ENCODE measurements at regions not wholly inside any gene's neighbourhood (a gene's known extent, or its start where the extent isn't known, plus 50 kb on each side); places are given as distances from the start of the nearest gene placed in this dataset.
"Not testable (repeated sequence)": the region's sequence is repeated elsewhere in the genome, so short reads cannot be mapped to it uniquely, and the experiment has no call there.

GRCh38 chr18:67766930-67767329, 250.4 kb upstream of the DSEL start (continued):
- TF ChIP-seq ZBTB33 (IDR thresholded peaks at IDR 0.05) (no peak), SP1 (IDR thresholded peaks at IDR 0.05) (no peak), ATF3 (IDR thresholded peaks at IDR 0.05) (no peak), JUND (IDR thresholded peaks at IDR 0.05) (no peak), NR2F2 (IDR thresholded peaks at IDR 0.05) (no peak)
- TF ChIP-seq, protein P1, sequence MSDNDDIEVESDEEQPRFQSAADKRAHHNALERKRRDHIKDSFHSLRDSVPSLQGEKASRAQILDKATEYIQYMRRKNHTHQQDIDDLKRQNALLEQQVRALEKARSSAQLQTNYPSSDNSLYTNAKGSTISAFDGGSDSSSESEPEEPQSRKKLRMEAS (IDR thresholded peaks at IDR 0.05) = no peak

DNA sequence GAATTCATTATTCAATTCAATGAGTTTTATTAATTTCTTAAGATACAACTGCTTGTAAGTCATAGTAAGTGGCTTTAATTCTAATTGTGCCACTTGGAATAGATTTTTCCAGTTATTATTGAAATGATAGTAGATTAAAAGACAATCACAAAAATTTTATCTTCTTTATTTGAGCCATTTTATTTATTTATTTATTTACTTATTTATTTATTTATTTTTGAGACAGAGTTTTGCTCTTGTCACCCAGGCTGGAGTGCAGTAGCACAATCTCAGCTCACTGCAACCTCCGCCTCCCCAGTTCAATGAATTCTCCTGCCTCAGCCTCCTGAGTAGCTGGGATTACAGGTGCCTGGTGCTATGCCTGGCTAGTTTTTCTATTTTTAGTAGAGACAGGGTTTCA, 235.7 kb upstream of the DSEL start:
- H3K9ac ChIP-seq (ENCODE audit: low read depth in 1 of 2, low read length in 2 of 2); H3K4me1 ChIP-seq (ENCODE audit: control insufficient read depth in 4 of 4, insufficient read depth in 4 of 4, low read length in 3 of 4); DNase-seq (ENCODE audit: low spot score); H3K27ac ChIP-seq (ENCODE audit: low read depth in 1 of 2, low read length in 2 of 2); H3K36me3 ChIP-seq (ENCODE audit: control insufficient read depth in 4 of 4, insufficient read depth in 3 of 4, low read depth in 1 of 4, low read length in 3 of 4); H3K9me3 ChIP-seq (ENCODE audit: control insufficient read depth in 4 of 4, low read length in 3 of 4); H3K4me3 ChIP-seq (ENCODE audit: low read depth in 1 of 3, low read length in 3 of 3); H3K27me3 ChIP-seq (ENCODE audit: control insufficient read depth in 4 of 4, insufficient read depth in 4 of 4, low read length in 3 of 4): not testable (repeated sequence)
- WGBS = 98% methylated on average over 1 of the region's 1 CpG

DNA sequence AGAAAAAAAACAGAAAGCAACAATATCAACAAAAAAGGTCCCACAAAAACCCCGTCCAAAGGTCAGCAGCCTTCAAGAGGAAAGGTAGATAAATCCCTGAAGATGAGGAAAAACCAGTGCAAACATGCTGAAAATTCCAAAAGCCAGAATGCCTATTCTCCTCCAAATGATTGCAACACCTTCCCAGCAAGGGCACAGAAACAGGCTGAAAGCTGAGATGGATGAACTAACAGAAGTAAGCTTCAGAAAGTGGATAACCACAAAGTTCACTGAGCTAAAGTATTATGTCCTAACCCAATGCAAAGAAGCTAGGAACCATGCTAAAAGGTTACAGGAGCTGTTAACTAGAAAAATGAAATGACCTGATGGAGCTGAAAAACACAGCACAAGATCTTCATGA, 226.4 kb upstream of the DSEL start:
- no peaks in the 10 kb centered on the region for H3K36me3 ChIP-seq (ENCODE audit: control insufficient read depth in 4 of 4, insufficient read depth in 3 of 4, low read depth in 1 of 4, low read length in 3 of 4)
- H3K9ac ChIP-seq (ENCODE audit: low read depth in 1 of 2, low read length in 2 of 2) = no peak overlapping the region
- no peaks in the 10 kb centered on the region for H3K9me3 ChIP-seq (ENCODE audit: control insufficient read depth in 4 of 4, low read length in 3 of 4)
- H3K27me3 ChIP-seq (ENCODE audit: control insufficient read depth in 4 of 4, insufficient read depth in 4 of 4, low read length in 3 of 4) = no peaks in the 10 kb centered on the region
- H3K4me1 ChIP-seq (ENCODE audit: control insufficient read depth in 4 of 4, insufficient read depth in 4 of 4, low read length in 3 of 4) = no peaks in the 10 kb centered on the region
- H3K4me3 ChIP-seq (ENCODE audit: low read depth in 1 of 3, low read length in 3 of 3) = no peak overlapping the region
- no peak for DNase-seq (ENCODE audit: low spot score)
- 33% methylated on average over 1 of the region's 1 CpG for WGBS
- H3K27ac ChIP-seq (ENCODE audit: low read depth in 1 of 2, low read length in 2 of 2) = no peak overlapping the region
- no peak for TF ChIP-seq GABPA (IDR thresholded peaks at IDR 0.05 in 1 of 2, conservative IDR thresholded peaks at IDR 0.05 in 1 of 2)
- TF ChIP-seq NR2F2 (IDR thresholded peaks at IDR 0.05) = no peak
- no peak for TF ChIP-seq REST (IDR thresholded peaks at IDR 0.05)
- TF ChIP-seq ZBTB33 (IDR thresholded peaks at IDR 0.05) = no peak
- TF ChIP-seq FOXA1 (IDR thresholded peaks at IDR 0.05) = no peak

Measured in liver (tissue), 7 donors.